ENCODE measurements at regions not wholly inside any gene's neighbourhood (a gene's known extent, or its start where the extent isn't known, plus 50 kb on each side); places are given as distances from the start of the nearest gene placed in this dataset.
"Not testable (repeated sequence)": the region's sequence is repeated elsewhere in the genome, so short reads cannot be mapped to it uniquely, and the experiment has no call there.

DNA sequence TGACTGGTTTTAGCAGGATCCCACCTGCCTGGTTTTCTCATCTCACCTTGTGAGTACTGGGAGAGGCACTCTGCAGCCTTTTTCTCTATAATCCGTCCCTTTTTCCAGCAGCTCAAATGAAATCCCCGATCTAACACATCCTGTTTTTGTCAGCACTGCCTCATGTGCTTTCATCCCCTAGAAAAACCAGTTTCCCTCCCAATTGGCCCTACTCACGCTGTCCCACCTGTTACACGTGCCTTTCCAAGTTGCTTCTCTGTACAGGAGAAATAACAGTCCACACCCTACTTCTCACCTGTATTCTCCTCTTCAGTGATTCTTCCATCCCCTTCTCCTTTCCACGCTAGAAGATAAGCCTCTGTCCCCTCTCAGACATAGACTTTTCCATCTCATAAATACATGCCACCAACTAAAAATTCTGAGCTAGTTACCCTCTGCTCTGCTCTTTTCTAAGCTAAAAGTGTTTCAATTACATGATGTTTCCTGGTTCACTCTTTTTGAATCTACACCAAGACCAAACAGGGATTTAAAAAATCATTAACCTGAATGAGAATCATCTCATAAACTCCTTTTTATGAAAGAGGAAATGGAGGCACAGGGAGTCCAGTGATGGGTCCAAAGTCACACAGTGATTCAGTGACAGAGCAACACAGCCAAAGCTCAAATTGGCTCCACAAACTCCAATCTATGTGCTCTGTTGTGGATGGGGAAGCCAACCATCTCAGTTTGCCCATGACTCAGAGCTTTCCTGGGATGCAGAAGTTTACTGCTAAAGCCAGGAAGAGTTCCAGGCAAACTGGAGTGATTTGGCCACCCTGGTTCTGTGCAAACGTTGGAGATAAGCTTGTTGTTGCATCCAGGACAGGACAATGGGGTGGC, 240.0 kb upstream of the TMEM132C start:
- DNase-seq (ENCODE audit: low spot score): no peak

DNA sequence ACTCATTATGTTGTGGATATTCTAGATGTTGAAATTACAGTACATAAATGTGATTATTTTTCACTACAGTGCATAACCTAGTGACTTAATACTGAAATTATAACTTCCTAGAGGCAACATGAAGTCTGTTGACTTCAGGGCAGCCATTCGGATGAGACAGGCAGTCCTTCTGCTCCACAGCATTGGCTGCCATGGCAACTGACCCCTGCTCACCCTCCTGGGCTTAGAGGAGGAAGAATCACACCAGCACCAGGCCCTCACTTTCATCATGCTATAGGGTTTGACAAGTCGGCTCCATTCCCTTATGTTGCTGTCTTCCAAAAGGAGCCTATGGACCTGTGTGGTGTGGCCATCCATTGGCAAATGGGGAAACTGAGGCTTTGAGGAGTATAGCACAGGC, 233.5 kb upstream of the TMEM132C start:
- no peak for DNase-seq (ENCODE audit: low spot score)

DNA sequence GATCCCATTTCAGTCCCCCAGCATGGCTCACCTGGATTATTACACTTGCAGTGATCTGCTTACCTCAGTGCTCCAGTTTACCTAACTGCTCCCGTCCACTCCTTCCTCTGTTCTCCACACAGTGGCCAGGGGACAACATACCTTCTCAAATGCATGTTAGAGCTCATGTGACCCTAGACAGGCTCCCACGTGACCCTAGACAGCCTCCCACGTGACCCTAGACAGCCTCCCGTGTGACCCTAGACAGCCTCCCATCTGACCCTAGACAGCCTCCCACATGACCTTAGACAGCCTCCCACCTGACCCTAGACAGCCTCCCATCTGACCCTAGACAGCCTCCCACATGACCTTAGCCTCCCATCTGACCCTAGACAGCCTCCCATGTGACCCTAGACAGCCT, 226.0 kb upstream of the TMEM132C start:
- no peak for DNase-seq (ENCODE audit: low spot score)

DNA sequence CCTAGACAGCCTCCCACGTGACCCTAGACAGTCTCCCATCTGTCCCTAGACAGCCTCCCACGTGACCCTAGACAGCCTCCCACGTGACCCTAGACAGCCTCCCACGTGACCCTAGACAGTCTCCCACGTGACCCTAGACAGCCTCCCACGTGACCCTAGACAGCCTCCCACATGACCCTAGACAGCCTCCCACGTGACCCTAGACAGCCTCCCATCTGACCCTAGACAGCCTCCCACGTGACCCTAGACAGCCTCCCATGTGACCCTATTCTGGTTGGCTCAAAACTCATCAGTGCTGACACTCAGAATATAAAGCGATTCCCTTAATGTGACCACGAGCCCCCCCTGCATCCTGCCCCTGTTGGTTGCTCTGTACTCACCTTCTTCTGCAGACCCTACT, 224.7 kb upstream of the TMEM132C start:
- not testable (repeated sequence) for DNase-seq (ENCODE audit: low spot score)

DNA sequence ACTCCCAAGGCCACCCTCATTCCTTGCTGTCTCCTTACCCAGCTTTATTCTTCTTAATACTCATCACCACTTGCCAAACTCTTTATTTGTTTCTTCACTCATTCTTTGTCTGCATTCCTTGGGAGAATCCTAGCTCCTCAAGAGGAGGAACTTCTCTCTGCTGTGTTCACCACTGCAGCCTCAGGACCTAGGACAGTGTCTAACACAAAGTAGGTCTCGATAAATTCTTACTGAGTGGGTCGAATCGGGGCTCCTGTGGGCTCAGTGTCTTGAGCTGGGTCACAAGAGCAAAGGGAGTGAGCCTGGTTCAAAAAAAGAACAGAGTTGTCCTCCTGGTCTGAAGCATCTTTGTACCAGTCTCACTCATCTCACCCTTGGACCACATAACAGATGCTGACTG, 224.1 kb upstream of the TMEM132C start:
- DNase-seq (ENCODE audit: low spot score): no peak

DNA sequence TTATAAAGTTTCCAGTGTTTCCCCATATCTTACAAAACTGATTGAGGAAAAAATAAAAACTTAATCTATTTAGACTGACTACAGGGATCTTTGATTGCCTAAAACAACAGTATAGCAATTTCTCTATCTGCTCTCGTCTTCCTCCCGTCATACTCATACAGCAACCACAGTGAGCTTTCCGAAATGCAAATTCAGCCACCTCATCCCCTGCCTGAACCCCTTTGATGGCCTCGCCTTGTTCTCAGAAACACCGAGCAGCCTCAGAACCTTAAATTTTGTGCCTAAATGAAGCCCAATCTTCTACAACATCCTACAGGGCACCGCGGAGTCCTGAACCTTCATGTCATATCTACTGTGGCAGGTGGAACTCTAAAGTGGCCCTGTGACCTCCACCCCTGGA, 223.7 kb upstream of the TMEM132C start:
- no peak for DNase-seq (ENCODE audit: low spot score)

DNA sequence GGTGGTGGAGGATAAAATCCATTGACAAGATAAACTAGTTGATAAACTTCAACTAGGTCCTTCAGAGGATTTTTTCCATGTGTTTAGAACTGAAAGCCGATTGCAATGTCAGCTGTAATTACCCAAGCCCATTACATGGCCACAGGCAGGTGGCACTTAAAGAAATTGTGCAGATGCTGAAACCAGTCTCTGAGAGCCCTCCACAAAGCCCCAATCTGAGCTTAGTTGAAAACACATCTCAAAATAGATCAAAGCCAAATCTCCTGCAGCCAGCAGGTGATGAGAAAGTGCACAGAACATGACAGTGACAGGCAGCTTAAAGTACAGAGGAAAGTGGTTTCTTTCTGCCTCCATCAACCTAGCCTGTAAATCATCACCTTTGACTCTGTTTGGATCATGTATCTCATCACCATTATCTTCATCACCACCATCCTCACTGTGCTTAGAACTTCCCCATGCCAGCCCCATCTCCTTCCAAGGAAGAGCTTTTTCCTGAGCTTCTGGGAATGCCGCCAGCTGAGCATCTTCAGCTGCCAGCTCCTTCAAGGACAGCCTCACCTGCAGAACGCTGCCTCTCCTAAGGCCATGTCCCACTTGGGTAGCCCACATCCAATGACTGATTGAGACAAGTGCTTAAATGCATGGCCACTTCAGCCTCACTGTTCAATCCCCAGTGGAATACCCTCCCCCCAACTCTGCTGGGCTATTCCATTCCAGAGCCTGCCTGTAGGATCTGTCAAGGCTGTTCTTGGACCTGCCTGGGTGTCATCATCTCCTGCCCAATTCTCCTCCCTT, 219.5 kb upstream of the TMEM132C start:
- no peak for DNase-seq (ENCODE audit: low spot score)

DNA sequence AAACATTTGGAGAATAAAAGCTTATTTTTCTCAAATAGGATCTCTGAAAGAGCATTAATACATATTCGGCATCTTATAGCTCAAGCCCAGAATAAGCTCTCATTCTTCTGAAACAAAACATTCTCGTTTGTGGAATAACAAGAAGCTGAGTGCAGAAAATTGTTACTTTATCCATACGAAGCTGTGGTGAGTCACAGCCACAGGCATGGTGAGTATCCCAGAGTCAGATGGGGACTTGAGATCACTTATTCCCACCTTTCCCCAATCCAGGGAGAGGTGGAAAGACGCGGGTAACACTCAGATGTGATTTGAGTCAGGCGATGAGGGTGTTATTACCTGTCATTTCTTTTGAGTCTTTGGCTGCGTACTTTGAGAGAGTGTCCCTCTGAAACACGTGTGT, 214.6 kb upstream of the TMEM132C start:
- no peak for DNase-seq (ENCODE audit: low spot score)

DNA sequence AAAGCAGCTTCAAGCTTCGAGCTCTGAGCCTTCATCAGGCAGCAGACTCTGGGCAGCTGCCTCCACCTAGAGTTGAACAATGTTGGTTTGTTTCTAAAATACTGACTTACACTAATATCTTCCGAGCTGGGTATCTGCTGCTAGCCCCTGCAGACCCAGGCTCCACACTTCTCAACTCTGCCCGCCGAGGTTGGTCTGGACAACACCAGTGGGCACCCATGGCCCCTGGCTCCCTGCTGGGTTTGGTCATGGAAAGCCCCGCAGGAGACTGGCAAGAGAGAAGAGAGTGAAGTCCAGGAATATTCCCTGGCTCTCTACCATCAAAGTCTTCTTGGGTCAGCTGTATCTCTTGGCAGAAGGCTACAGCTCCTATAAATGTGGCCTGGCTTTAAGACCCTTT, 214.2 kb upstream of the TMEM132C start:
- DNase-seq (ENCODE audit: low spot score): no peak

DNA sequence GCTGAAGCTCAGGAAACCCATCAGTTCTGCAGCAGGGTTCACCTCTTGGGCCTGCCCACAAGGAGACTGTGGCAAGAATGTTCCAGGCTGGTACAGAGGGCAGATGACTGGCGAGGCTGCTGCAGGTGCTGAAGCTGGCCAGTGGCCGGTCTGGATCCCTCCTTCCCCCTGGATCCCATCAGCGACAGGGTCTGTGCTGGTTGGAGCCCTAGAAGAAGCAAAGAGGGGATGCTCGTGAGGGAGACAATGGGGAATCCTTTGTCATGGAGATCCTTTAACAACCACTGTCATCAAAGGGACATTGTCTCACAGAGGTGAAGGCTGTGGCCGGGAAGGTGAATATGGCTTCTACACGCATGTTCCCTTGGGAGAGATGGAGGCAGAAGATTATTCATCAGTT, 211.4 kb upstream of the TMEM132C start:
- no peak for DNase-seq (ENCODE audit: low spot score)

DNA sequence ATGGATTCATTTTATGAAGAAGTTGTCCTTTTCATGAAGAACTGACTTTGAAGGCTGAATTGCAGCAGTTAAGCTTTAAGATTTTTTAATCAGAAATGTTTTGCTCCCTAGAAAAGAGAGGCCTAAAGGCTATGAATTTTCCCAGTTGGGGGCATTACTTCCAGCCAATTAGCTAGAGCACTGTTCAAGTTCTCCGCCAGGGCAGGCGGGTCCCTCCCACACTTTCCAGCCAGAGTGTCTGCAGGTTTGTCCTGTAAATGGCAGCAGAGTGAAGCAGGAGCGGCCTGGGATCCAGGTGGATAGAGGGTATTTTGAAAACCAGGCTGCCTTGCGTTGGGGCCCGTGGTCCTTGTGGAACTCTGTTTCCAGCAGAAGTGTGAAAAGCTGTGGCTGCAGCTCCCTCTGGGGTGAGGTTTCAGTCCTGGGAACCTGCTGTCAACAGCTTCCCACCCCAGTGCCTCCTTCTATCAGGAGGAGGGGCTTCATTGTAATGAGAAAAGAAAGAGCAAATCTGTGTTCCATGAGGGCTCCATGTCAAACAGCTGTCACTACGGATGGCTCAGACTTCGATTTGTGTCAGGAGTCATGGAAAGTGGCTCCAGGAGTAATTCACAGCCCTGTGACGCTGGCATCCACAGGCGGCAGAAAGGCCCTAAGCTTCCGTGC, 210.7 kb upstream of the TMEM132C start:
- DNase-seq (ENCODE audit: low spot score): no peak

DNA sequence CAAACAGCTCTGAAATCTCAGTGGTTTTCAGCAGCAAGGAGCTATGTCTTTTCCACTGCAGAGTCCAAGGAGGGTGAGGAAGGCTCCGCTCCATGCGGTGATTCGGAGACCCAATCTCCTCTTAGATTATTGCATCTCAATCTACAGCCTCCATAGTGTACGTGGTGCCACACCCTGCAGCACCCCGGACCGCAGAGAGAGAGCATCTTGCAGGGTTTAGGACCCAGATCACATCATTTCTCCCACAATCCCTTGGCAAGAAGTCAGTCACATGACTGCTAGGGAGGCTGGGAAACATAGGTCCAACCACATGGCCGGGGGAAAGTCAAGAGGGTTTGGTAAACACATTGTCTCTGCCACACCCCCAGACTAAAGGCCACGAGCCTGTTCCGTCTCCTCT, 209.4 kb upstream of the TMEM132C start:
- no peak for DNase-seq (ENCODE audit: low spot score)

DNA sequence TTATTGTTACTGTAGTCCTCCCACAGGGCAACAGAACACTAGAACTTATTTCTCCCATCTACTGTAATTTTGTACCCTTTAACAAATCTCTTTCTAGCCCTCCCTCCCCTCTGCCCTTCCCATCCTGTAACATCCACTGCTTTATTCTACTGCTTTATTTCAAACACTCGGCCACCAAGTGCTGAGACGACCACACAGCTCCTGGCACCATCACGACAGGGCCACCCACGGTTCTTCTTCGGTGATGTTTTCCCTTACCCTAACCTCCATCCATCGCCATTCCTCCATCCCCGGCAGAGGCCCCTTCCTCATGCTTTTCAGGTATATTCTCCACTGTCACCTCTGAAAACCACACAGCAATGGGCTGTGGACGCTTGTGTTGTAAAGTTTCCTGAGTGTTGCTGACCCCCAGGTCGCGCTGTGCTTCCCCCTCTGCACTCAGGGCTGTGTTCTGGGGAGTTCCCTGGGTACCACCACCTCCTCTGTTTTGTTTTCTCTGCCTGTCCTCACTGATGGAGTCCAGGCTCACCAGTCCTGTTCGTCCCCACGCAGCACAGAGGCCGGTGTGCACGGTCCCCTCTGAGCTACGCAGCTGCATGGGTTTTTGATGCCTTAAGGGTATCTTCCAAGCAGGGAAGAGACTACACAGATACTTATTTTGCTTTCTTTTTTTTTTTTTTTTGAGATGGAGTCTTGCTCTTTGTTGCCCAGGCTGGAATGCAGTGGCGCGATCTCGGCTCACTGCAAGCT, 207.2 kb upstream of the TMEM132C start:
- DNase-seq (ENCODE audit: low spot score): no peak

DNA sequence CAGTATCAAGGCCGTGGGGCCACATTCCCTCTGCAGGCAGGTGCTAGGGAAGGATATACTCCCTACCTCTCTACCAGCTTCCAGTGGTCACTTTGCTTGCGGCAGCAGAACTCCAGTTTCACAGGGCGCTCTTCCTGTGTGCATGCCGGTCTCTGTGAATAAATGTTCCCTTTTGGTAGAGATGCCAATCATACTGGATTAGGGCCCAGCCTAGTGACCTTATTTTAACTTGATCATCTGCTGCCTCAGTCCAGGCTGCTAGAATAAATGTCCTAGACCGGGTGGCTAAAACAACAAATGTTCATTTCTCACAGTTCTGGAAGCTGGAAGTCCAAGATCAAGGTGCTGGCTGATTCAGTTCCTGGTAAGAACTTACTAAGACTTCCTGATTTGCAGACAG, 198.8 kb upstream of the TMEM132C start:
- no peak for DNase-seq (ENCODE audit: low spot score)

DNA sequence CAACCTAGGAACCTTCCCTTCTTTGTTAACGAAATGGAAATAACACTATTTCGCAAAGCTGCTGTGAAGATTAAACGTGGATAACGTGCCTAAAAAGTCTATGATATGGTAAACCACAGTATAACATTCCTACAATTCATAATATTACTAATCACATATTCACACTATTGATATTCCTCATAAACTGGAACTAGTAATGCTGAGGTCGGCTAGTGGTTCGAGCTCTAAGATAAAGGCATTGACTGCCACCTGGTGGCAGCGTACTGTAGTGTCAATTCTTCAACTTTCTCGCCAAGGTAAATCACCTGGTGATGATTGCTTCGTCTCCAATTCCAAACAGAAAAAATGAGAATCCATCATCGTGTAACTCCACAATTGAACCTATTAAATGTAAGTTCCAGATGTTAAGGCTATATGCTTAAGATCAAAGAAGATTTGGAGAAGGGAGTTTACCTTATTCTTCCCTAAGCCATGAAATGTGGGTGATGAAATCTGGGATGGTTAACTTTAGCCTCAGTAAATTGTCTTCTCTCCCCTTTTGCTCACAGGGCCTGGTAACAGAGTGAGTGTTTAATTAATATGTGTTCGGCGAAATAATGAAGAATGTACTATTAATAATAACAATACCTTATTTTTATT, 197.5 kb upstream of the TMEM132C start:
- no peak for DNase-seq (ENCODE audit: low spot score)

DNA sequence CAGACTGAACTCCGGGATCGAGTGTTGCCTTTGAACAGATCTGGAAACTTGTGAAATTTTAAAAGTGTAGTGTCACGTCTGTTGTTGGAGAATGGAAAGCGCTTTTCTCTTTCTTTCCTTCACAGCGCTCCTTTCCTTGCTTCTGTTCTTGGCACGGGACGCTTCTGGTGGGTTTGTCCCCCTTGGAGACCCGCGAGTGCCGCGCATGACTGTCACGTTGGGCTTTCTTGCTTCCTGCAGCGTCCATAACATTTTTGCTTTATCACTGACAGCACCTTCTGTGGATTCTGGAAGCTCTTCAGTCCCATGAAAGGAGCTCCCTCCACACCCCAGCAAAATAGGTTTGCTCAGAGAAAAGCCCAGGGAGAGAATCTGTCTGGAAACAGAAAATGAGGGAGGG, 193.0 kb upstream of the TMEM132C start:
- no peak for DNase-seq (ENCODE audit: low spot score)

DNA sequence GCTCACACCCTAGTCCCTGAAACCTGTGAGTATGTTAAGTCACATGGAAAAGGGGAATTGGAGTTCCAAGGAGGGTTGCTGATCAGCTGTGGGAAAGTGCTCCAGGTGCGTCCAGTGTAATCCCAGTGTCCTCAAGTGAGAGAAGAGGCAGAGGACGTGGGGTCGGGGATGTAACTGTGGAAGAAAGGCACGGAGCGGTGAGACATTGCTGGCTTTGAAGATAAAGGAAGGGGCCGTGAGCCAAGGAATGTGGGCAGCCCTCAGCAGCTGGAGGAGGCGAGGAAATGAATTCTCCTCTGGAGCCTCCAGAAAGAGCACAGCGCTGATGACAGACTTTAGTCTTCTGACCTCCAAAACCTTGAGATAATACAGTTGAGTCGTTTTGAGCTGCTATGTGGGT, 191.6 kb upstream of the TMEM132C start:
- no peak for DNase-seq (ENCODE audit: low spot score)

DNA sequence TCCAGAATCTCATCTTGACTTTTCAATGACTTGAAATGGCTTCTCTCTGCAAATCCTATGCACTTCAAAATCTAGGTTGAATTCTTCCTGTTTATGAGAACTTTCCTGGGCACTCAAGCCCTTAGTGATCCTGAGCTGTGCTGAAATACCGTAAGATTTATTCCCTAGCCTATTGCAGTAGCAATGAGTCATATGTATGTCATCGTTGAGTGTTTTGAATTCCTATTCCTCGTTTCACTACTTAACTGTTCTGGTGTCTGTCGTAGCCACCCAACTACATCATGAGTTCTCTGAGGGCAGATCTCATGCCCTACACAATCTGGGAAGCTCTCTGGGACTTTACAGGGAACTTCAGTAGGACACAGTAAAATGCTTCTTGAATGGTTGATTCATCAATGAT, 190.8 kb upstream of the TMEM132C start:
- no peak for DNase-seq (ENCODE audit: low spot score)

DNA sequence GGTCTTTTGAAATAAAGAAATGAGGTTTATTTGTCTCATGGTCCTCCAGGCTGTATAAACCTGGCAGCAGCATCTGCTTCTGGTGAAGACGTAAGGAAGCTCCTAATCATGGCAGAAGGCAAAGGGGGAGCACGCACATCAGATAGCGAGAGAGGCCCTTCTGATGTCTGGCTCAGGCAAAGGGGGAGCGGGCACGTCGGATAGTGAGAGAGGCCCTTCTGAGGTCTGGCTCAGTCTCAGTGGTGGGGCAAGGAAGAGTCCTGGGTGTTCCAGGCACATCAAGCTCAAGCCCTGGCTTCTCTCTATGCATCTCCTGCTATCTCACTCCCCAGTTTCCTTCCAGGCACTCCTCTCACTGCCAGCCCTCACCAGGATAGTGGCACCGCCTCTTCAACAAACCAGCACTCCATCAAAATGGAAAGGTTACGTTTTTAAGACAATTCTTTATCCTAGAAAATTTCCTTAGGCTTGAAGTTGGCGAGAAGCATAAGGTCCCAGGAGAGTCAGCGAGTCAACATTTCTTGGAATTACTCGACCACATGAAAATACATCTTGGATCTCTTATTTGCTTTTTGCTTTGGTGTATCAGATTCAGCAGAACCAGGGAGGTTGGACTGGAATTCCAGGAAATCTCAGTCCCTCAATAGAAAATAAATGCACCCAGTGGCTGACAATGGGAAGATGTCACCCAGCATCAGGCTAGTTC, 189.6 kb upstream of the TMEM132C start:
- no peak for DNase-seq (ENCODE audit: low spot score)

DNA sequence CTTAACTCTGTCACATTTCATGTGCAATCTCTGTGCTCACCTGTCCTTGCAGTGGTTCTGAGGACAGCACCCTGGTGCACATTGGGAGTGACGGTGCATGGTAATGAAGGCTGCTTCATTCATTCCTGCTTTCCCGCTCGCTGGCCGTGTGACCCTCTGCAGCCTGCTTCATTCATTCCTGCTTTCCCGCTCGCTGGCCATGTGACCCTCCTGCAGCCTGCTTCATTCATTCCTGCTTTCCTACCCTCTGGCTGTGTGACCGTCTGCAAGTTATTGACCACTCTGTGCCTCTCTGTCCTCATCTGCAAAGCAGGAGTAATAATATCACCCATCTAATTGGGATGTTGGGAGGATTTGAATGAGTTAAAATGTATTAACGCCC, 189.1 kb upstream of the TMEM132C start:
- DNase-seq (ENCODE audit: low spot score): no peak
